Mammary epithelial cell (primary cell): ENCODE measurements at regions not wholly inside any gene's neighbourhood (a gene's known extent, or its start where the extent isn't known, plus 50 kb on each side); places are given as distances from the start of the nearest gene placed in this dataset.

Experiments
- CTCF ChIP-seq, 2 donors: IDR thresholded peaks in 1 of 2; conservative IDR thresholded peaks in 1 of 2; 2 replicates each; pipeline ENCODE4 v1.5.1; 2011 to 2012; ENCODE audit warnings: inconsistent platforms in 2 of 2, low read length in 2 of 2, mild to moderate bottlenecking in 2 of 2, control low read depth in 1 of 2, low read depth in 1 of 2; ENCODE audit not compliant: insufficient read depth in 1 of 2; ENCODE audit errors: extremely low read depth in 1 of 2
- EZH2 ChIP-seq: IDR thresholded peaks from 2 replicates; pipeline ENCODE4 v1.6.1; 2012; ENCODE audit warnings: low read length, inconsistent platforms, borderline replicate concordance

GRCh38 chr4:189385579-189385978 is 555.1 kb upstream of the FRG1 start:
- TF ChIP-seq CTCF (conservative IDR thresholded peaks at IDR 0.05 in 1 of 2, IDR thresholded peaks at IDR 0.05 in 1 of 2; ENCODE audit: extremely low read depth in 1 of 2, insufficient read depth in 1 of 2, low read depth in 1 of 2, low read length in 2 of 2) (no peak), EZH2 (no peak)
